ENCODE measurements at regions not wholly inside any gene's neighbourhood (a gene's known extent, or its start where the extent isn't known, plus 50 kb on each side); places are given as distances from the start of the nearest gene placed in this dataset.
"Not testable (repeated sequence)": the region's sequence is repeated elsewhere in the genome, so short reads cannot be mapped to it uniquely, and the experiment has no call there.

DNA sequence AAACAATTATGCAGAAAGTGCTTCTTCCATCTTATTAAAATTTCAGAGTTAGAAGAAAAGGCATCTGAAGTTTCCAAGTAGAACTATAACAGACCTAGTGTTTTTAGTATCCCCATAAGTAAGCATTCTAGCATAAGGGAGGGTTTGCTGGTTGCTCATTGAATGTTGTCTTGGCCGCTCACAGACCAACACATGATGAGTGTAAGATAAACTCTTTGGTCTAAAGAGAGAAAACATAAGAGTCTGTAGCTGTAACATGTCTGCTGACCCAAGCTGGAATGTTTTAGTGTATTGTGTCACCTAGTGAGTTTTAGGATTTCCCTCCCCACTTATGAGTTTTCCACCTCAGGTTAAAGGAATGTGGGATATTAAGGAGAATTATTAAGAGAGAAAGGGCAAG lies 94.5 kb upstream of the SPATA31A3 start:
- TF ChIP-seq, protein P1, sequence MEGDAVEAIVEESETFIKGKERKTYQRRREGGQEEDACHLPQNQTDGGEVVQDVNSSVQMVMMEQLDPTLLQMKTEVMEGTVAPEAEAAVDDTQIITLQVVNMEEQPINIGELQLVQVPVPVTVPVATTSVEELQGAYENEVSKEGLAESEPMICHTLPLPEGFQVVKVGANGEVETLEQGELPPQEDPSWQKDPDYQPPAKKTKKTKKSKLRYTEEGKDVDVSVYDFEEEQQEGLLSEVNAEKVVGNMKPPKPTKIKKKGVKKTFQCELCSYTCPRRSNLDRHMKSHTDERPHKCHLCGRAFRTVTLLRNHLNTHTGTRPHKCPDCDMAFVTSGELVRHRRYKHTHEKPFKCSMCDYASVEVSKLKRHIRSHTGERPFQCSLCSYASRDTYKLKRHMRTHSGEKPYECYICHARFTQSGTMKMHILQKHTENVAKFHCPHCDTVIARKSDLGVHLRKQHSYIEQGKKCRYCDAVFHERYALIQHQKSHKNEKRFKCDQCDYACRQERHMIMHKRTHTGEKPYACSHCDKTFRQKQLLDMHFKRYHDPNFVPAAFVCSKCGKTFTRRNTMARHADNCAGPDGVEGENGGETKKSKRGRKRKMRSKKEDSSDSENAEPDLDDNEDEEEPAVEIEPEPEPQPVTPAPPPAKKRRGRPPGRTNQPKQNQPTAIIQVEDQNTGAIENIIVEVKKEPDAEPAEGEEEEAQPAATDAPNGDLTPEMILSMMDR (IDR thresholded peaks at IDR 0.05) = not testable (repeated sequence)
- TF ChIP-seq POLR2AphosphoS5, POLR2A (IDR thresholded peaks at IDR 0.05): not testable (repeated sequence)

All from prostate gland (tissue), 2 donors.